WERI-Rb-1 (cell line): ENCODE measurements at regions not wholly inside any gene's neighbourhood (a gene's known extent, or its start where the extent isn't known, plus 50 kb on each side); places are given as distances from the start of the nearest gene placed in this dataset.
A peak's percentile ranks its signal among the peaks of the same experiment; 100 is the strongest.

ENCODE experiments used
- DNase-seq: peaks from one replicate; pipeline ENCODE4 v3.0.0-alpha.2; 2020
- H3K27ac ChIP-seq: fragments of 250-450 bp; sonication (Bioruptor Pico); 2 replicates; pipeline ENCODE4 v1.5.1; 2020; ENCODE audit warnings: mild to moderate bottlenecking, moderate library complexity
- H3K27me3 ChIP-seq: fragments of 250-450 bp; sonication (Bioruptor Pico); 2 replicates; pipeline ENCODE4 v1.5.1; 2021; ENCODE audit warnings: mild to moderate bottlenecking, low read depth, moderate library complexity; ENCODE audit not compliant: insufficient read depth, severe bottlenecking
- H3K36me3 ChIP-seq: fragments of 250-450 bp; sonication (Bioruptor Pico); 2 replicates; pipeline ENCODE4 v1.5.1; 2020; ENCODE audit warnings: mild to moderate bottlenecking, moderate library complexity
- H3K4me3 ChIP-seq: 2 replicates; pipeline ENCODE4 v1.5.1; 2011; ENCODE audit warnings: low read depth, mild to moderate bottlenecking, control low read depth, low read length
- H3K9me3 ChIP-seq: fragments of 250-450 bp; sonication (Bioruptor Pico); 2 replicates; pipeline ENCODE4 v1.5.1; 2021; ENCODE audit warnings: mild to moderate bottlenecking, moderate library complexity; ENCODE audit not compliant: severe bottlenecking
- TF ChIP-seq, protein P1 (sequence below): IDR thresholded peaks from 2 replicates; pipeline ENCODE4 v1.5.1; 2011; ENCODE audit warnings: low read depth, mild to moderate bottlenecking, control low read depth, inconsistent platforms, low read length

DNA sequence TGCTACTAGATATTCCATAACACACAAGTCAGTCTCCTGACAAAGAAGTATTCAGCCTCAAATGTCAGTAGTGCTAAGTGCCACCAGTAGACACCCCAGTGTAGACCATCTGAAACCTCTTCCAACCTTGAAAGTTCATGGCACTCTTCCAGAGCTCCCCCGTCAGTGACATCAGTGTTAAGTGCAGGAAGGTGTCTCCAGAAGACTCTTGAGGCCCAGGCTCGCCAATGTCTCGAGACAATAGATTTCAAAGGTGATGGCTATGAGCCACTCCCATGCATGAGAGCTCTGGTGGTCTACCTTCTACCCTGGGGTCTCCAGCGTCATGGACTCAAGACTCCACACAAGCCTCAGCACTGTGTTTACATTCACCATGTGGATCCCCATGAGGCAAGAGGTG lies 183.8 kb downstream of the SMAD2 start:
- H3K36me3 ChIP-seq = no peaks in the 10 kb centered on the region
- H3K9me3 ChIP-seq = no peaks in the 10 kb centered on the region
- H3K27ac ChIP-seq = no peak overlapping the region
- H3K4me3 ChIP-seq = no peak overlapping the region
- no peaks in the 10 kb centered on the region for H3K27me3 ChIP-seq
- no peak for DNase-seq
- TF ChIP-seq, protein P1, sequence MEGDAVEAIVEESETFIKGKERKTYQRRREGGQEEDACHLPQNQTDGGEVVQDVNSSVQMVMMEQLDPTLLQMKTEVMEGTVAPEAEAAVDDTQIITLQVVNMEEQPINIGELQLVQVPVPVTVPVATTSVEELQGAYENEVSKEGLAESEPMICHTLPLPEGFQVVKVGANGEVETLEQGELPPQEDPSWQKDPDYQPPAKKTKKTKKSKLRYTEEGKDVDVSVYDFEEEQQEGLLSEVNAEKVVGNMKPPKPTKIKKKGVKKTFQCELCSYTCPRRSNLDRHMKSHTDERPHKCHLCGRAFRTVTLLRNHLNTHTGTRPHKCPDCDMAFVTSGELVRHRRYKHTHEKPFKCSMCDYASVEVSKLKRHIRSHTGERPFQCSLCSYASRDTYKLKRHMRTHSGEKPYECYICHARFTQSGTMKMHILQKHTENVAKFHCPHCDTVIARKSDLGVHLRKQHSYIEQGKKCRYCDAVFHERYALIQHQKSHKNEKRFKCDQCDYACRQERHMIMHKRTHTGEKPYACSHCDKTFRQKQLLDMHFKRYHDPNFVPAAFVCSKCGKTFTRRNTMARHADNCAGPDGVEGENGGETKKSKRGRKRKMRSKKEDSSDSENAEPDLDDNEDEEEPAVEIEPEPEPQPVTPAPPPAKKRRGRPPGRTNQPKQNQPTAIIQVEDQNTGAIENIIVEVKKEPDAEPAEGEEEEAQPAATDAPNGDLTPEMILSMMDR = no peak

DNA sequence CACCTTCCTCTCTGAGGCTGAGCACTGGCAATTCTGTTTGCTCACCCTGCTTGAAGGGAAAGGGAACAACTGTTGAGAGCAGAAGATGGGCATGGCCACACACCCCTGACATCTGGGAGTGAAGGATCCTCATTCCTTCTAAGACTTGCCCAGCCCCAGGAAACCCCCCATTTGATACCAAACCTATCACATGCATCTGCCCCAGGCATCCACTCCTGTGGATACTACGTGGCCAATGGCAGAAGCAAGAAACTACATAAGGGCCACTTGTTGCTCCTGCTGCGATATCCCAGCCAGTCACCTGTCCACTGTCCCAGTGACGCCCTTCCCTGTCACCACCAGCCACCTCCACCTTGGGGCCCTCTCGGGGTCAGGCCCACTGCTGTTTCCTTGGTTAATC lies 185.2 kb downstream of the SMAD2 start:
- Histone ChIP-seq H3K36me3 (no peaks in the 10 kb centered on the region), H3K4me3 (no peak overlapping the region), H3K27me3 (no peaks in the 10 kb centered on the region), H3K9me3 (no peaks in the 10 kb centered on the region), H3K27ac (no peak overlapping the region)
- TF ChIP-seq, protein P1 = no peak
- DNase-seq = no peak

DNA sequence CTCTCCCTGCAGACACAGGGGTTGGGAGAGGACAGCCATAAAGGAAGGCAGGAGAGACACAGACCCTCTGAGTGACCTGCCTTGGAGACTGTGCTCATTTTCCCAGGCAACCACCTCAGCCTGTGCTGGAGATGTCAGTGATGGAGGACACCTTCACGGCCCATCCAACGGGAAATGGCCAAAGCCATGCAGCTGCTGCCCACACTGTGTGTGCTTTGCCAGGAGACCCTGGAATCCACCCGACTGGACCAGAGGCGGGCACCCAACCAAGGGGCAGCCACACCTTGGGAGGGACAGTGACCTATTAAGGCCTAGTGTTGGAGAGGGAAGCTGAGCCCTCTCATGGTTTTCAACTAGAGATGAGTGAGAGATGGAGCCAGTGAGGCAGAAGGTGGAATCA lies 192.5 kb downstream of the SMAD2 start:
- H3K36me3 ChIP-seq = no peaks in the 10 kb centered on the region
- DNase-seq = peak; percentile 7
- TF ChIP-seq, protein P1 = no peak
- no peak overlapping the region for H3K4me3 ChIP-seq
- no peak overlapping the region for H3K27ac ChIP-seq
- H3K27me3 ChIP-seq = no peaks in the 10 kb centered on the region
- peaks cover 9% of the 10 kb centered on the region for H3K9me3 ChIP-seq

DNA sequence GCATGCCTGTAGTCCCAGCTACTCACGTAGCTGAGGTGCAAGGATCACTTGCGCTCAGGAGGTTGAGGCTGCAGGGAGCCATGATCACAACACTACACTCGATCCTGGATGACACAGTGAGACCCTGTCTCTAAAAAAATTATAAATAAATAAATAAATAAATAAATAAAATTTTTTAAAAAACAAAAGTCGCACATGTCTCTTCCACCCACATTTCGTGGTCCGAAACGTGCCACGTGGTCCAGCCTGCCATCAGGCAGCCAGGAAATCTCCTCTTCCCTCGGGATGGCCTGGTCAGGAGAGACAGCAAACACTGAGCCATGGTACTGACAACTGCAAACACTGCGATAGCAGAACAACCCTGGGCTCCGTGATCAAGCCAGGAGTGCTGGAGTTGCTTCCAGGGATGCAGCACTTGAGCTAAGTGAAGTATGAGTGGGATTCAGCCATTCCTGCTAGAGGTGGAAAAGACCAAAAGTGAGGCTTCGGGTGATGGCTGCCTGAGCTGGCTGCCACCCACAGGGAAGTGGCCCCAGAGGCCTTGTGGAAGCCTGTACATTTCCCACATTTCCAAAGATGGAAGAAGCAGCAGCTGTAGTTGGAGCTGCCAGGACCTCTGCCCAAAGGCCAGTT lies 193.1 kb downstream of the SMAD2 start:
- Histone ChIP-seq H3K4me3 (no peak overlapping the region), H3K27ac (no peak overlapping the region), H3K27me3 (no peaks in the 10 kb centered on the region), H3K36me3 (no peaks in the 10 kb centered on the region), H3K9me3 (peaks cover 9% of the 10 kb centered on the region)
- TF ChIP-seq, protein P1 = no peak
- peak; percentile 1 for DNase-seq

DNA sequence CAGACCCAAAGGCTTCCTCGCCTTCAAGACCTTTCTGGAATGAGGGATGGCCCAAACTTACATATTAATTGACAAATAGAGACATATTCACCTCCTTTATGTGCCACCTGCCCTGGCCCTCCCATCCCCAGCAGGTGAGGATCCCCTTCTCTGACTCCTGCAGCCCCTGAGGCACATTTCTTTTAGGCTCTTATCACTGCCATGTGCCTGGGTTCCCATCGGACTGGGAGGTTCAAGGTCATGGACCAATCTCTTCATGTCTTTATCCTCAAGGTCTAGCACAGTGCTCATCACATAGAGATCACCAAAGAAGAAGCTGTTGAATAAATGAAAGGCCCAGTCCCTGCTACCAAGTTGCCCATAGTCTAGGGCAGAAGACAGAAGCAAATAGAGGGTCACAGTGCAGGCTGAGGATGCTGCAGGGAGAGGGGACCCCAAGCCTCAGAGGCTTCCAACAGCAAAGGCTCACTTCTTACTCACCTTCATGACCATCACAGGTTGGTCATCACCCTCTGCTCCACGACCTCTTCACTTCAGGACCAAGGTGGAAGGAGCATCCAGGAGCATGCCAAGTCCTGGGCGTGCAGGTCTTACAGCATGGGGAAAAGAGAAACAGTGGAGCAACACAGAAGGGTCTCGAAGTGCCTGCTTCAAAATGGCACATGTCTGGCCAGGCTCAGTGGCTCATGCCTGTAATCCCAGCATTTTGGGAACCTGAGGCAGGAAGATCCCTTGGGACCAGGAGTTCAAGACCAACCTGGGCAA lies 193.9 kb downstream of the SMAD2 start:
- no peak overlapping the region for H3K4me3 ChIP-seq
- H3K9me3 ChIP-seq = peaks cover 9% of the 10 kb centered on the region
- TF ChIP-seq, protein P1 = no peak
- H3K27me3 ChIP-seq = no peaks in the 10 kb centered on the region
- no peak overlapping the region for H3K27ac ChIP-seq
- H3K36me3 ChIP-seq = no peaks in the 10 kb centered on the region
- DNase-seq = peak; percentile 2
